ACC112 (cell line): ENCODE measurements at regions not wholly inside any gene's neighbourhood (a gene's known extent, or its start where the extent isn't known, plus 50 kb on each side); places are given as distances from the start of the nearest gene placed in this dataset.
"Not testable (repeated sequence)": the region's sequence is repeated elsewhere in the genome, so short reads cannot be mapped to it uniquely, and the experiment has no call there.

Experiments
- H2AFZ ChIP-seq: fragments of 200-600 bp; sonication (generic); one replicate; pipeline ENCODE4 v1.6.0; 2017; ENCODE audit warnings: antibody characterized with exemption, low read length; ENCODE audit not compliant: unreplicated experiment
- H3K27ac ChIP-seq: fragments of 200-600 bp; sonication (generic); 2 replicates; pipeline ENCODE4 v1.5.1; 2014; ENCODE audit warnings: low read depth, mild to moderate bottlenecking, antibody characterized with exemption, low read length, moderate library complexity
- H3K27me3 ChIP-seq: fragments of 200-600 bp; sonication (generic); 2 replicates; pipeline ENCODE4 v1.6.1; 2014; ENCODE audit warnings: mild to moderate bottlenecking, antibody characterized with exemption, low read length, moderate library complexity, mixed read lengths; ENCODE audit not compliant: insufficient read depth
- H3K36me3 ChIP-seq: fragments of 200-600 bp; sonication (generic); 2 replicates; pipeline ENCODE4 v1.6.1; 2016; ENCODE audit warnings: mild to moderate bottlenecking, antibody characterized with exemption, low read length, moderate library complexity, mixed read lengths; ENCODE audit not compliant: insufficient read depth
- H3K4me1 ChIP-seq: fragments of 200-600 bp; sonication (generic); one replicate; pipeline ENCODE4 v1.6.1; 2016; ENCODE audit warnings: low read length, mixed read lengths; ENCODE audit not compliant: insufficient read depth, unreplicated experiment, control insufficient read depth
- H3K4me3 ChIP-seq: fragments of 200-600 bp; sonication (generic); 2 replicates; pipeline ENCODE4 v1.5.1; 2014; ENCODE audit warnings: mild to moderate bottlenecking, low read depth, low read length
- H3K79me2 ChIP-seq: fragments of 200-600 bp; sonication (generic); one replicate; pipeline ENCODE4 v1.6.0; 2016; ENCODE audit warnings: low read length; ENCODE audit not compliant: control insufficient read depth, unreplicated experiment, insufficient read depth

GRCh38 chr1:59193443-59194093 lies 103.3 kb upstream of the FGGY start:
- H3K27ac ChIP-seq, result no peak overlapping the region
- no peaks in the 10 kb centered on the region for H3K79me2 ChIP-seq
- no peaks in the 10 kb centered on the region for H3K27me3 ChIP-seq
- H3K4me1 ChIP-seq, result no peaks in the 10 kb centered on the region
- H2AFZ ChIP-seq, result no peak overlapping the region
- H3K36me3 ChIP-seq, result no peaks in the 10 kb centered on the region
- no peak overlapping the region for H3K4me3 ChIP-seq

GRCh38 chr1:59194621-59195020 lies 102.3 kb upstream of the FGGY start:
- H2AFZ ChIP-seq, result no peak overlapping the region
- H3K27me3 ChIP-seq, result no peaks in the 10 kb centered on the region
- H3K36me3 ChIP-seq, result no peaks in the 10 kb centered on the region
- no peaks in the 10 kb centered on the region for H3K79me2 ChIP-seq
- H3K4me1 ChIP-seq, result no peaks in the 10 kb centered on the region
- no peak overlapping the region for H3K4me3 ChIP-seq
- H3K27ac ChIP-seq, result no peak overlapping the region

GRCh38 chr1:59195151-59195550 lies 101.7 kb upstream of the FGGY start:
- H3K4me3 ChIP-seq, result no peak overlapping the region
- no peak overlapping the region for H3K27ac ChIP-seq
- H3K36me3 ChIP-seq, result no peaks in the 10 kb centered on the region
- H2AFZ ChIP-seq, result no peak overlapping the region
- H3K79me2 ChIP-seq, result no peaks in the 10 kb centered on the region
- no peaks in the 10 kb centered on the region for H3K27me3 ChIP-seq
- H3K4me1 ChIP-seq, result no peaks in the 10 kb centered on the region

- Histone ChIP-seq H3K27me3 (no peaks in the 10 kb centered on the region), H2AFZ (no peak overlapping the region)
Measured at GRCh38 chr1:59198564-59198963, 98.3 kb upstream of the FGGY start.

GRCh38 chr1:59199147-59199546 lies 97.7 kb upstream of the FGGY start:
- Histone ChIP-seq H3K36me3 (no peaks in the 10 kb centered on the region), H3K27ac (no peak overlapping the region), H3K27me3 (no peaks in the 10 kb centered on the region), H3K79me2 (no peaks in the 10 kb centered on the region), H2AFZ (no peak overlapping the region), H3K4me3 (no peak overlapping the region), H3K4me1 (peaks cover 6% of the 10 kb centered on the region)

More at GRCh38 chr1:59198564-59198963, 98.3 kb upstream of the FGGY start:
- Histone ChIP-seq H3K36me3 (no peaks in the 10 kb centered on the region), H3K4me1 (peaks cover 6% of the 10 kb centered on the region), H3K4me3 (no peak overlapping the region), H3K27ac (no peak overlapping the region), H3K79me2 (no peaks in the 10 kb centered on the region)

GRCh38 chr1:59199719-59200376 lies 97.0 kb upstream of the FGGY start:
- H3K36me3 ChIP-seq, result no peaks in the 10 kb centered on the region
- H3K4me1 ChIP-seq, result peaks cover 6% of the 10 kb centered on the region
- H3K27ac ChIP-seq, result no peak overlapping the region
- no peaks in the 10 kb centered on the region for H3K79me2 ChIP-seq
- H3K27me3 ChIP-seq, result no peaks in the 10 kb centered on the region
- no peak overlapping the region for H3K4me3 ChIP-seq
- H2AFZ ChIP-seq, result no peak overlapping the region

- Histone ChIP-seq H3K79me2 (no peaks in the 10 kb centered on the region), H3K4me1 (peaks cover 6% of the 10 kb centered on the region), H3K36me3 (no peaks in the 10 kb centered on the region), H3K27ac (no peak overlapping the region), H3K4me3 (no peak overlapping the region), H2AFZ (no peak overlapping the region), H3K27me3 (no peaks in the 10 kb centered on the region)
Measured at GRCh38 chr1:59201341-59201740, 95.6 kb upstream of the FGGY start.

GRCh38 chr1:59202455-59202854 lies 94.4 kb upstream of the FGGY start:
- H3K27ac ChIP-seq, result no peak overlapping the region

GRCh38 chr1:59204001-59204400 lies 92.9 kb upstream of the FGGY start:
- Histone ChIP-seq H3K27ac (no peak overlapping the region), H3K4me3 (no peak overlapping the region), H2AFZ (no peak overlapping the region), H3K27me3 (no peaks in the 10 kb centered on the region), H3K79me2 (no peaks in the 10 kb centered on the region), H3K4me1 (peaks cover 6% of the 10 kb centered on the region), H3K36me3 (no peaks in the 10 kb centered on the region)

More at GRCh38 chr1:59202455-59202854, 94.4 kb upstream of the FGGY start:
- Histone ChIP-seq H2AFZ (no peak overlapping the region), H3K4me3 (no peak overlapping the region), H3K36me3 (no peaks in the 10 kb centered on the region), H3K27me3 (no peaks in the 10 kb centered on the region), H3K4me1 (peaks cover 6% of the 10 kb centered on the region), H3K79me2 (no peaks in the 10 kb centered on the region)

- not testable (repeated sequence) for H3K27me3 ChIP-seq, H3K4me1 ChIP-seq, H3K79me2 ChIP-seq, H3K27ac ChIP-seq, H3K4me3 ChIP-seq, H3K36me3 ChIP-seq, H2AFZ ChIP-seq
Measured at GRCh38 chr1:59206616-59207015, 90.3 kb upstream of the FGGY start.

- not testable (repeated sequence) for H3K27me3 ChIP-seq, H3K4me1 ChIP-seq, H3K79me2 ChIP-seq, H2AFZ ChIP-seq, H3K36me3 ChIP-seq, H3K27ac ChIP-seq, H3K4me3 ChIP-seq
Measured at GRCh38 chr1:59210430-59210829, 86.5 kb upstream of the FGGY start.
